ENCODE measurements at regions not wholly inside any gene's neighbourhood (a gene's known extent, or its start where the extent isn't known, plus 50 kb on each side); places are given as distances from the start of the nearest gene placed in this dataset.
"Not testable (repeated sequence)": the region's sequence is repeated elsewhere in the genome, so short reads cannot be mapped to it uniquely, and the experiment has no call there.

- H3K27me3 ChIP-seq (ENCODE audit: insufficient read depth, low read length) = no peaks in the 10 kb centered on the region
- no peaks in the 10 kb centered on the region for H3K4me1 ChIP-seq (ENCODE audit: insufficient read depth, low read length)
- H2AFZ ChIP-seq (ENCODE audit: low read length) = no peak overlapping the region
- H3K36me3 ChIP-seq (ENCODE audit: insufficient read depth, low read length) = no peaks in the 10 kb centered on the region
- no peaks in the 10 kb centered on the region for H4K20me1 ChIP-seq (ENCODE audit: insufficient read depth, low read length)
- no peak overlapping the region for H3K4me2 ChIP-seq (ENCODE audit: insufficient read depth, low read length)
- no peak overlapping the region for H3K27ac ChIP-seq (ENCODE audit: low read depth, low read length)
- no peaks in the 10 kb centered on the region for H3K79me2 ChIP-seq (ENCODE audit: insufficient read depth, low read length)
- H3K4me3 ChIP-seq (ENCODE audit: insufficient read depth, low read length) = no peak overlapping the region
- DNase-seq (ENCODE audit: insufficient read length, low spot score, missing footprints) = no peak
- no peaks in the 10 kb centered on the region for H3K9me3 ChIP-seq (ENCODE audit: low read depth, low read length)
- no peak for TF ChIP-seq CTCF (IDR thresholded peaks at IDR 0.05; ENCODE audit: extremely low read depth, low read depth, low read length)
Observed at GRCh38 chr7:27010068-27010467, 85.7 kb downstream of the HOXA1 start.

DNA sequence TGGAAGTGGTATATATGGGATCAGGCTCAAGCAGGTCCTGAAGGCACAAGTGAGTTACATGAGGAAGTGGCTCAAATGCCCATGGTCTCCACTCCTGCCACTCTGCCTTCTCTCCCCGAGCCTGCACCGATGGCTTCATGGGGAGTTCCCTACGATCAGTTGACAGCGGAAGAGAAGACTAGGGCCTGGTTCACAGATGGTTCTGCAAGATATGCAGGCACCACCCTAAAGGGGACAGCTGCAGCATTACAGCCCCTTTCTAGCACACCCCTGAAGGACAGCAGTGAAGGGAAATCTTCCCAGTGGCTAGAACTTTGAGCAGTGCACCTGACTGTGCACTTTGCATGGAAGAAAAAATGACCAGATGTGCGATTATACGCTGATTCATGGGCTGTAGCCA, 95.3 kb downstream of the HOXA1 start:
- H3K4me3 ChIP-seq (ENCODE audit: insufficient read depth, low read length) = no peak overlapping the region
- H3K27ac ChIP-seq (ENCODE audit: low read depth, low read length) = no peak overlapping the region
- H3K4me1 ChIP-seq (ENCODE audit: insufficient read depth, low read length) = no peaks in the 10 kb centered on the region
- H3K4me2 ChIP-seq (ENCODE audit: insufficient read depth, low read length) = no peak overlapping the region
- H3K27me3 ChIP-seq (ENCODE audit: insufficient read depth, low read length) = no peaks in the 10 kb centered on the region
- DNase-seq (ENCODE audit: insufficient read length, low spot score, missing footprints) = no peak
- no peak overlapping the region for H2AFZ ChIP-seq (ENCODE audit: low read length)
- no peaks in the 10 kb centered on the region for H3K9me3 ChIP-seq (ENCODE audit: low read depth, low read length)
- H3K79me2 ChIP-seq (ENCODE audit: insufficient read depth, low read length) = no peaks in the 10 kb centered on the region
- H4K20me1 ChIP-seq (ENCODE audit: insufficient read depth, low read length) = no peaks in the 10 kb centered on the region
- H3K36me3 ChIP-seq (ENCODE audit: insufficient read depth, low read length) = no peaks in the 10 kb centered on the region
- TF ChIP-seq CTCF (IDR thresholded peaks at IDR 0.05; ENCODE audit: extremely low read depth, low read depth, low read length) = no peak

- H3K4me2 ChIP-seq (ENCODE audit: insufficient read depth, low read length); H3K36me3 ChIP-seq (ENCODE audit: insufficient read depth, low read length); H3K4me1 ChIP-seq (ENCODE audit: insufficient read depth, low read length); H4K20me1 ChIP-seq (ENCODE audit: insufficient read depth, low read length); DNase-seq (ENCODE audit: insufficient read length, low spot score, missing footprints); H3K4me3 ChIP-seq (ENCODE audit: insufficient read depth, low read length); H3K79me2 ChIP-seq (ENCODE audit: insufficient read depth, low read length); H3K9me3 ChIP-seq (ENCODE audit: low read depth, low read length); H3K27me3 ChIP-seq (ENCODE audit: insufficient read depth, low read length); H2AFZ ChIP-seq (ENCODE audit: low read length); H3K27ac ChIP-seq (ENCODE audit: low read depth, low read length): not testable (repeated sequence)
Observed at GRCh38 chr7:26998284-26998683, 97.5 kb downstream of the HOXA1 start.

- Histone ChIP-seq H2AFZ (ENCODE audit: low read length) (no peak overlapping the region), H3K4me1 (ENCODE audit: insufficient read depth, low read length) (no peaks in the 10 kb centered on the region), H3K9me3 (ENCODE audit: low read depth, low read length) (no peaks in the 10 kb centered on the region), H3K36me3 (ENCODE audit: insufficient read depth, low read length) (no peaks in the 10 kb centered on the region), H3K4me2 (ENCODE audit: insufficient read depth, low read length) (no peak overlapping the region), H3K27me3 (ENCODE audit: insufficient read depth, low read length) (no peaks in the 10 kb centered on the region), H3K4me3 (ENCODE audit: insufficient read depth, low read length) (no peak overlapping the region), H3K27ac (ENCODE audit: low read depth, low read length) (no peak overlapping the region), H4K20me1 (ENCODE audit: insufficient read depth, low read length) (no peaks in the 10 kb centered on the region), H3K79me2 (ENCODE audit: insufficient read depth, low read length) (no peaks in the 10 kb centered on the region)
- no peak for DNase-seq (ENCODE audit: insufficient read length, low spot score, missing footprints)
- TF ChIP-seq CTCF (IDR thresholded peaks at IDR 0.05; ENCODE audit: extremely low read depth, low read depth, low read length) = no peak
Observed at GRCh38 chr7:26995666-26996065, 100.1 kb downstream of the HOXA1 start.

All from osteoblast (primary cell).